Posterior vena cava (tissue), 2 donors: ENCODE measurements at regions not wholly inside any gene's neighbourhood (a gene's known extent, or its start where the extent isn't known, plus 50 kb on each side); places are given as distances from the start of the nearest gene placed in this dataset.
"Not testable (repeated sequence)": the region's sequence is repeated elsewhere in the genome, so short reads cannot be mapped to it uniquely, and the experiment has no call there.

Source experiments
- DNase-seq: peaks from one replicate; pipeline ENCODE4 v3.0.0-alpha.2; 2020; ENCODE audit warnings: low spot score
- intact Hi-C, 2 donors: fragments of 100-400 bp; cut with DNase I; formaldehyde crosslinking; loops; one replicate each; pipeline versions ENCODE4 v1.14.1 to v1.14.2; 2022 to 2023
- donor health status: DM: yes; HTN: yes; CAD: no.
- donor health status: DM: yes; HTN: yes; CAD: no.

- intact Hi-C loops = no loop called here
Measured at GRCh38 chr5:15282611-15283010, 217.4 kb upstream of the FBXL7 start.

GRCh38 chr5:15271596-15271995, 228.4 kb upstream of the FBXL7 start:
- intact Hi-C loops, DNase-seq: not testable (repeated sequence)

More at GRCh38 chr5:15282611-15283010, 217.4 kb upstream of the FBXL7 start:
- no peak for DNase-seq

GRCh38 chr5:15267966-15268365, 232.0 kb upstream of the FBXL7 start:
- intact Hi-C loops = no loop called here
- DNase-seq = no peak

- DNase-seq = no peak
- intact Hi-C loops = no loop called here
Measured at GRCh38 chr5:15266841-15267240, 233.1 kb upstream of the FBXL7 start.

- intact Hi-C loops = no loop called here
- DNase-seq = no peak
Measured at GRCh38 chr5:15266229-15266628, 233.8 kb upstream of the FBXL7 start.

- DNase-seq = no peak
- intact Hi-C loops = no loop called here
Measured at GRCh38 chr5:15263942-15264341, 236.0 kb upstream of the FBXL7 start.

GRCh38 chr5:15263406-15263805, 236.6 kb upstream of the FBXL7 start:
- intact Hi-C loops = no loop called here
- no peak for DNase-seq

- intact Hi-C loops = no loop called here
Measured at GRCh38 chr5:15261269-15261995, 238.5 kb upstream of the FBXL7 start.

GRCh38 chr5:15260356-15261268, 239.4 kb upstream of the FBXL7 start:
- intact Hi-C loops = no loop called here
- no peak for DNase-seq

More at GRCh38 chr5:15261269-15261995, 238.5 kb upstream of the FBXL7 start:
- DNase-seq = no peak

GRCh38 chr5:15256485-15256884, 243.5 kb upstream of the FBXL7 start:
- intact Hi-C loops = loop anchor here in 1 of 2 donors (5.0 kb wide), 1 partner anchor 1496 kb away; no protein-coding TSS in a partner anchor
- no peak for DNase-seq

- no peak for DNase-seq
- intact Hi-C loops = loop anchor here in 1 of 2 donors (5.0 kb wide), 1 partner anchor 1497 kb away; no protein-coding TSS in a partner anchor
Measured at GRCh38 chr5:15255576-15255975, 244.4 kb upstream of the FBXL7 start.

- intact Hi-C loops = loop anchor here in 1 of 2 donors (5.0 kb wide), 1 partner anchor 1498 kb away; no protein-coding TSS in a partner anchor
Measured at GRCh38 chr5:15254607-15255006, 245.4 kb upstream of the FBXL7 start.

GRCh38 chr5:15252331-15252730, 247.6 kb upstream of the FBXL7 start:
- no peak for DNase-seq
- intact Hi-C loops = no loop called here

More at GRCh38 chr5:15254607-15255006, 245.4 kb upstream of the FBXL7 start:
- DNase-seq = no peak

- intact Hi-C loops = no loop called here
Measured at GRCh38 chr5:15249152-15249551, 250.8 kb upstream of the FBXL7 start.

GRCh38 chr5:15248731-15249130, 251.2 kb upstream of the FBXL7 start:
- intact Hi-C loops = no loop called here
- no peak for DNase-seq

More at GRCh38 chr5:15249152-15249551, 250.8 kb upstream of the FBXL7 start:
- DNase-seq = no peak

- DNase-seq = no peak
- intact Hi-C loops = no loop called here
Measured at GRCh38 chr5:15245913-15246312, 254.1 kb upstream of the FBXL7 start.

GRCh38 chr5:15243301-15244020, 256.5 kb upstream of the FBXL7 start:
- no peak for DNase-seq
- intact Hi-C loops = no loop called here

GRCh38 chr5:15241216-15241821, 258.7 kb upstream of the FBXL7 start:
- DNase-seq = no peak
- intact Hi-C loops = no loop called here

GRCh38 chr5:15238006-15238405, 262.0 kb upstream of the FBXL7 start:
- intact Hi-C loops = no loop called here
- DNase-seq = no peak
